Uterus (tissue), 3 donors: ENCODE measurements at regions not wholly inside any gene's neighbourhood (a gene's known extent, or its start where the extent isn't known, plus 50 kb on each side); places are given as distances from the start of the nearest gene placed in this dataset.

Source experiments
- DNase-seq, 2 donors: peaks; one replicate each; pipeline ENCODE4 v3.0.0-alpha.2; 2019 to 2020
- H3K27ac ChIP-seq, 2 donors: fragments of 200-600 bp; sonication (generic); 1 replicate in 1 of 2; 2 replicates in 1 of 2; pipeline ENCODE4 v1.5.1; 2016 to 2018
- H3K27me3 ChIP-seq, 2 donors: fragments of 200-600 bp; sonication (generic); one replicate each; pipeline ENCODE4 v1.5.1; 2018 to 2019; ENCODE audit warnings: control low read depth in 1 of 2
- H3K36me3 ChIP-seq, 2 donors: fragments of 200-600 bp; sonication (generic); one replicate each; pipeline ENCODE4 v1.5.1; 2019; ENCODE audit warnings: control low read depth in 1 of 2
- H3K4me1 ChIP-seq, 2 donors: fragments of 200-600 bp; sonication (generic); one replicate each; pipeline ENCODE4 v1.5.1; 2018 to 2019; ENCODE audit warnings: control low read depth in 1 of 2
- H3K4me3 ChIP-seq, 2 donors: fragments of 200-600 bp; sonication (generic); 1 replicate in 1 of 2; 2 replicates in 1 of 2; pipeline ENCODE4 v1.5.1; 2018 to 2019; ENCODE audit warnings: mild to moderate bottlenecking in 1 of 2
- H3K9me3 ChIP-seq, 2 donors: fragments of 200-600 bp; sonication (generic); one replicate each; pipeline ENCODE4 v1.5.1; 2019; ENCODE audit warnings: control low read depth in 1 of 2
- CTCF ChIP-seq, 4 experiments: fragments of 200-600 bp in 2 of 4; fragments of 450-650 bp in 2 of 4; sonication (generic) in 2 of 4; IDR thresholded peaks; one replicate each; pipeline ENCODE4 v1.5.1; 2016 to 2019; ENCODE audit warnings: antibody characterized with exemption in 4 of 4, mild to moderate bottlenecking in 2 of 4, moderate library complexity in 1 of 4
- POLR2A ChIP-seq, 2 donors: fragments of 450-650 bp; IDR thresholded peaks; one replicate each; pipeline ENCODE4 v1.6.1; 2016; ENCODE audit warnings: antibody characterized with exemption in 2 of 2, mild to moderate bottlenecking in 1 of 2, moderate library complexity in 1 of 2
- intact Hi-C: fragments of 100-400 bp; cut with DNase I; formaldehyde crosslinking; loops from one replicate; pipeline ENCODE4 v1.15.1; 2023; ENCODE audit warnings: low total_unique reads
- donor health status: DM: yes; HTN: yes; CAD: no.

DNA sequence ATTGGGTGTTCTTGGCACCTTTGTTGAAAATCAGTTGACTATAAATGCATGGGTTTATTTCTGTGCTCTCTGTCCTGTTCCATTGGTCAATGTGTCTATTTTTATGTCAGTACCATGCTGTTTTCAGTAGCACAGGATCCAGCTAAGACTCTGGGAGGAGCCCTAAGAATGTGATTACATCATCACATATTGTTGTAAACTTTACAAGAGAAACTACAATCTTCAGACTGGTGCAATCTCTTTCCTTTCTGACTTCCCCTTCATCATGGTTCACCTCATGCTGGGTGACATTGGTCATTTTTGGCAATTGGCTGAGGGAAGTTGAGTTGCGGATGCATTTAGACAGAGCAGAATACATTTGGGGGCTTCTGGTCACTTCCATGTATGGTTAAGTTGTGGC, 88.4 kb downstream of the C21orf91 start:
- no peak for TF ChIP-seq CTCF (IDR thresholded peaks at IDR 0.05)
- no peak for TF ChIP-seq POLR2A (IDR thresholded peaks at IDR 0.05)
- H3K27ac ChIP-seq: no peak overlapping the region
- H3K36me3 ChIP-seq: no peaks in the 10 kb centered on the region
- H3K4me1 ChIP-seq: no peaks in the 10 kb centered on the region
- H3K27me3 ChIP-seq: no peaks in the 10 kb centered on the region
- H3K4me3 ChIP-seq: no peak overlapping the region
- no peak for DNase-seq
- intact Hi-C loops: no loop called here
- H3K9me3 ChIP-seq: no peaks in the 10 kb centered on the region

- H3K4me3 ChIP-seq: no peak overlapping the region
- no peaks in the 10 kb centered on the region for H3K4me1 ChIP-seq
- no peaks in the 10 kb centered on the region for H3K27me3 ChIP-seq
- no peaks in the 10 kb centered on the region for H3K9me3 ChIP-seq
- intact Hi-C loops: no loop called here
- no peak overlapping the region for H3K27ac ChIP-seq
- no peak for DNase-seq
- no peaks in the 10 kb centered on the region for H3K36me3 ChIP-seq
- no peak for TF ChIP-seq POLR2A (IDR thresholded peaks at IDR 0.05)
- TF ChIP-seq CTCF (IDR thresholded peaks at IDR 0.05): no peak
Observed at GRCh38 chr21:17729455-17729854, 89.7 kb downstream of the C21orf91 start.

DNA sequence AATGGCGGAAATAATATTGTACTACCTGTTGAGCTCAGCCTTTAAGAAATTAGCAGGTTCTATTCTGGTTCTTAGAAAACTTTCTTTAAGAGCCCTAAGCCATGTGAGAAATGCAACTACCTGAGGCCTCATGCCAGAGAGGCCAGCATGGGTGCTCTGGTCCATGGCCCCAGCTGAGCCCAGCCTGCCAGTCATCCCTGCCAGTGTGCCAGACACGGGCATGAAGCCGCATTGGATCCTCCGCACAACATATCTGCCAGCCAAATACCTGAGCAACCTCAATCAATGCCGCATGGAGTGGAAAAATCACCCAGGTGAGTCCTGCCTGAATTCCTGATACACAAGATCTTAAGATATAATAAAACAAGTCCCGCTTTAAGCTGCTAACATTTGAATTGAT, 91.8 kb downstream of the C21orf91 start:
- no peak for DNase-seq
- TF ChIP-seq POLR2A (IDR thresholded peaks at IDR 0.05): no peak
- TF ChIP-seq CTCF (IDR thresholded peaks at IDR 0.05): no peak
- no peaks in the 10 kb centered on the region for H3K9me3 ChIP-seq
- H3K4me1 ChIP-seq: no peaks in the 10 kb centered on the region
- H3K27me3 ChIP-seq: no peaks in the 10 kb centered on the region
- intact Hi-C loops: no loop called here
- H3K36me3 ChIP-seq: no peaks in the 10 kb centered on the region
- H3K27ac ChIP-seq: no peak overlapping the region
- no peak overlapping the region for H3K4me3 ChIP-seq

- no peaks in the 10 kb centered on the region for H3K4me1 ChIP-seq
- no peak overlapping the region for H3K27ac ChIP-seq
- TF ChIP-seq POLR2A (IDR thresholded peaks at IDR 0.05) (no peak), CTCF (IDR thresholded peaks at IDR 0.05) (no peak)
- intact Hi-C loops: no loop called here
- no peaks in the 10 kb centered on the region for H3K36me3 ChIP-seq
- H3K4me3 ChIP-seq: no peak overlapping the region
- no peaks in the 10 kb centered on the region for H3K27me3 ChIP-seq
- no peak for DNase-seq
- no peaks in the 10 kb centered on the region for H3K9me3 ChIP-seq
Observed at GRCh38 chr21:17726047-17726829, 92.9 kb downstream of the C21orf91 start.

- no peaks in the 10 kb centered on the region for H3K36me3 ChIP-seq
- H3K4me1 ChIP-seq: no peaks in the 10 kb centered on the region
- H3K4me3 ChIP-seq: no peak overlapping the region
- intact Hi-C loops: no loop called here
- no peak overlapping the region for H3K27ac ChIP-seq
- no peaks in the 10 kb centered on the region for H3K9me3 ChIP-seq
- DNase-seq: no peak
- TF ChIP-seq POLR2A (IDR thresholded peaks at IDR 0.05) (no peak), CTCF (IDR thresholded peaks at IDR 0.05) (no peak)
- no peaks in the 10 kb centered on the region for H3K27me3 ChIP-seq
Observed at GRCh38 chr21:17725339-17725738, 93.8 kb downstream of the C21orf91 start.
